ENCODE measurements at regions not wholly inside any gene's neighbourhood (a gene's known extent, or its start where the extent isn't known, plus 50 kb on each side); places are given as distances from the start of the nearest gene placed in this dataset.
"Not testable (repeated sequence)": the region's sequence is repeated elsewhere in the genome, so short reads cannot be mapped to it uniquely, and the experiment has no call there.

DNA sequence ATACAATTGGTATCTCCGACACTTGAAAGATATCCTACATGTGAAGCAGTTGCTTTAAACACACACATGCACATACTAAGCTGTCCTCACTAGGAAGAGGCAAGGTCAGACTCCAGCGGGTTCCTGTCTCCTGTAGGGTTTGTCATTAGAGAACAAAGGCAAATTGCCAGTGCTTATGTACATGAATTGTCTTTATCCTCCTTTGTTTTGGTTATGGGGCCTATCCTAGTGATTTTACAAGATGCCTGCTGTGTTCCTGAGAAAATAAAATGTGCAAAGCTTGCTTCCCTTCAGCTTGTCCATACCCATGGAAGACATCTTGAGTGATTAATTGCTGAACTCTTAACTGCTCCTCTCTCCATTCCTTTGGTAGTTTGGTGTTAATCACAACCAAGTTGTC lies 86.7 kb upstream of the SLC39A10 start:
- no peaks in the 10 kb centered on the region for H3K36me3 ChIP-seq (ENCODE audit: insufficient read depth, low read length)
- H3K27ac ChIP-seq (ENCODE audit: low read depth, low read length), result no peak overlapping the region
- no peak overlapping the region for H3K9ac ChIP-seq (ENCODE audit: low read depth, low read length)
- no peaks in the 10 kb centered on the region for H3K27me3 ChIP-seq (ENCODE audit: insufficient read depth, low read length)
- WGBS, result 86% methylated on average over 2 of the region's 2 CpGs
- H3K9me3 ChIP-seq (ENCODE audit: insufficient read depth, low read depth, low read length), result no peaks in the 10 kb centered on the region
- H3K4me1 ChIP-seq (ENCODE audit: insufficient read depth, low read length), result no peaks in the 10 kb centered on the region
- no peak overlapping the region for H3K4me3 ChIP-seq (ENCODE audit: low read length)

DNA sequence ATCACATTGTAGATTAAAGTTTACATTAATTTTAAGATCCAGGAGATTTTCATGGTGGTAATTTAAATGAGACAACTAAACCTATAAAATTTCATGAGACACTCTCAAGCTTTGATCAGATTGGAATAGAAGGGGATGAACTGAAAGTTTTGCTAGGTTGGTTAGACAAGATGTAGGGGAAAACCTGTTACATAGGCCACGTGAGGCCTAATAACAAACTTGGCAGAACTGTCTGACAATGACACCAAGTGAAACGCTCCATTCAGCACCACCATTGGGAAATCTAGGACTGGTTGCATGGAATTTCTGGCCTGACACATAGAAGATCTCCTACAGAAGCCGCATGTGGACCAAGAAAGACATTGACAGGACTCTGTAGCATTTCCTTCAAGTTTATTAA lies 87.8 kb upstream of the SLC39A10 start:
- Histone ChIP-seq H3K9ac (ENCODE audit: low read depth, low read length) (no peak overlapping the region), H3K27ac (ENCODE audit: low read depth, low read length) (no peak overlapping the region), H3K9me3 (ENCODE audit: insufficient read depth, low read depth, low read length) (no peaks in the 10 kb centered on the region), H3K36me3 (ENCODE audit: insufficient read depth, low read length) (no peaks in the 10 kb centered on the region), H3K4me3 (ENCODE audit: low read length) (no peak overlapping the region), H3K4me1 (ENCODE audit: insufficient read depth, low read length) (no peaks in the 10 kb centered on the region), H3K27me3 (ENCODE audit: insufficient read depth, low read length) (no peaks in the 10 kb centered on the region)
- WGBS, result 92% methylated on average over 3 of the region's 3 CpGs

DNA sequence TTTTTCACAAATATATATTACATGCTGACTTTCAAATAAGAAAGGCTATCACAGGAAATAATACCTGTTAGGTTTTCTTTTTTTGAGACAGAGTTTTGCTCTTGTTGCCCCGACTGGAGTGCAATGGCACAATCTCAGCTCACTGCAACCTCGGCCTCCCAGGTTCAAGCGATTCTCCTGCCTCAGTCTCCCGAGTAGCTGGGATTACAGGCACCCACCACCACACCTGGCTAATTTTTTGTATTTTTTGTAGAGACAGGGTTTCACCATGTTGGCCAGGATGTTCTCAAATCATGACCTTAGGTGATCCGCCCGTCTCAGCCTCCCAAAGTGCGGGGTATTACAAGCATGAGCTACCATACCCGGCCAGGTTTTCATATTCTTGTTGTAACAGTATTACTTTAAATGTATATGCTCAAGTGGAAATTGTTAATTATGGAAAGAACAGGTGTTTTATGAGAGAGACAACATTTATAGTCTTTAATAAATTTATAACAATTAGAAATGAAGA lies 92.3 kb upstream of the SLC39A10 start:
- not testable (repeated sequence) for H3K4me3 ChIP-seq (ENCODE audit: low read length); H3K27ac ChIP-seq (ENCODE audit: low read depth, low read length); H3K9ac ChIP-seq (ENCODE audit: low read depth, low read length); H3K9me3 ChIP-seq (ENCODE audit: insufficient read depth, low read depth, low read length); H3K4me1 ChIP-seq (ENCODE audit: insufficient read depth, low read length); H3K36me3 ChIP-seq (ENCODE audit: insufficient read depth, low read length); H3K27me3 ChIP-seq (ENCODE audit: insufficient read depth, low read length)
- WGBS, result 94% methylated on average over 7 of the region's 8 CpGs

DNA sequence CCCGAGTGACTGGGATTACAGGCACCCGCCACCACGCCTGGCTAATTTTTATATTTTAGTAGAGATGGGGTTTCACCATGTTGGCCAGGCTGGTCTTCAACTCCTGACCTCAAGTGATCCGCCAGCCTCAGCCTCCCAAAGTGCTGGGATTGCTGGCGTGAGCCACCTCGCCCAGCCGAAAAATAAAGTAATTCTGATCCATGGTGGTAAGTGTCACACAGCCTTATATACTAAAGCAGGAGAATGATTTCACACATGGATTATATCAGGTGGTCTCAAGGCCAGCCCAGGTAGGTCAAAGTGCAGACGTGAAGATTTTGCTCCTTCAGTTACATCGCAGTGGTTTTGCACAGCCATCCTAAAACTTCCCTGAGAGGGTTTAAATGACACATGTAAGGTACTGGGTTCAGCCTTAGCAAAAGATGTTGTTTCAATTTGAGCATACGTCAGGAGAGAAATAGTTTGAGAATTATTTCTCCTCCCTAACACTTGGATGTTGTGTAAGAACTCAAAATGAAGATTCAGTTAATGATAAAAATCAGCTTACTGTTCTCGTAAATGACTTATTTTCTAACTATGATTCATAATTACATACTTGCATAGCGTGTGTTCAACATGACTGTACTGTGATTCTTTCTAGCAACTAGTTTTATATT lies 93.0 kb upstream of the SLC39A10 start:
- no peaks in the 10 kb centered on the region for H3K27me3 ChIP-seq (ENCODE audit: insufficient read depth, low read length)
- WGBS, result 96% methylated on average over 12 of the region's 12 CpGs
- no peak overlapping the region for H3K4me3 ChIP-seq (ENCODE audit: low read length)
- no peak overlapping the region for H3K9ac ChIP-seq (ENCODE audit: low read depth, low read length)
- H3K9me3 ChIP-seq (ENCODE audit: insufficient read depth, low read depth, low read length), result no peaks in the 10 kb centered on the region
- H3K4me1 ChIP-seq (ENCODE audit: insufficient read depth, low read length), result peaks cover 10% of the 10 kb centered on the region; the same call in 1 of the 2 replicates
- no peaks in the 10 kb centered on the region for H3K36me3 ChIP-seq (ENCODE audit: insufficient read depth, low read length)
- H3K27ac ChIP-seq (ENCODE audit: low read depth, low read length), result no peak overlapping the region

DNA sequence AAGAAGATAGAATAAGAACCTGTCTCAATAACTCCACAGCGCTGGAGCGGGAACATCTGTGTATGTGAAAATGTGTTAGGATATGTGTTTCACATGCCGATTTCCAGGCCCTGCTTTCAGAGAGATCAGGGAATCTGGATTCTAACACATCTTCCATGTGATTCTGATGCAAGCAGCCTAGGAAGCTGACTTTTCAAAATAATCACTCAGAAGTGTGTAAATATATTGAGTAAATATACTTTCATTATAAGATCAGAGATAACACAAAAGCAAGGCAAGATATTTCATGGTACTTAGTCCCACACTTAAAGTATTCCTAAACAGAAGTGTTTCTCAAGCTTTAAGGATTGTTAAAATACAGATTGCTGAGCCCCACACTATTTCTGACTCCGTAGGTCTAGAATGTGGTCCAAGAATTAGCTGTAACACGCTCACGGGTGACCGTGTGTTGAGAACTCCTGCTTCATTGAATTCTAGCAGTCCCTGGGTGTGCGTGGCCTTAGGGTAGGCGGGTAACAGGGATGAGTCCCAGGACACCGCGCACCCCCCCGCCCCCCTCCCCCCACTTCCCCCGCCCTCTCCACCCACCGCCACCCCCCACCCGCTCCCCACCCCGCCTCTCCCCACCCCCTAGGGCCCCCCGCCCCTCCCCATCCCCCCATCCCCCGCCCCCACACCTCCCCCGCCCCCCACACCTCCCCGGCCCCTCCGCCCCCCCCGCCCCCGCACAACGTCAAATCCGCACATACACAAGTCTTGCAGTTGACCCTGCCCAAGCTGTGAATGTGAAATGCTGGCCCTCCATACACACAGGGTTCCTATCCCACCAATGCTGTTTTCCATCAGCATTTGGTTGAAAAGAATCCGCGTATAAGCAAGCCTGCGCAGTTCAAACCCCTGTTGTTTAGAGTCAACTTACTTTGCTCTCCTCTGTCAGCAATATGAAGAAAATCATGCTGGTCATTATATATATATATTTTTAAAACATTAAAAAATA lies 94.2 kb upstream of the SLC39A10 start:
- no peak overlapping the region for H3K27ac ChIP-seq (ENCODE audit: low read depth, low read length)
- no peaks in the 10 kb centered on the region for H3K9me3 ChIP-seq (ENCODE audit: insufficient read depth, low read depth, low read length)
- 94% methylated on average over 15 of the region's 28 CpGs for WGBS
- no peaks in the 10 kb centered on the region for H3K36me3 ChIP-seq (ENCODE audit: insufficient read depth, low read length)
- H3K9ac ChIP-seq (ENCODE audit: low read depth, low read length), result no peak overlapping the region
- H3K27me3 ChIP-seq (ENCODE audit: insufficient read depth, low read length), result no peaks in the 10 kb centered on the region
- H3K4me3 ChIP-seq (ENCODE audit: low read length), result no peak overlapping the region
- peaks cover 10% of the 10 kb centered on the region; the same call in 1 of the 2 replicates for H3K4me1 ChIP-seq (ENCODE audit: insufficient read depth, low read length)

DNA sequence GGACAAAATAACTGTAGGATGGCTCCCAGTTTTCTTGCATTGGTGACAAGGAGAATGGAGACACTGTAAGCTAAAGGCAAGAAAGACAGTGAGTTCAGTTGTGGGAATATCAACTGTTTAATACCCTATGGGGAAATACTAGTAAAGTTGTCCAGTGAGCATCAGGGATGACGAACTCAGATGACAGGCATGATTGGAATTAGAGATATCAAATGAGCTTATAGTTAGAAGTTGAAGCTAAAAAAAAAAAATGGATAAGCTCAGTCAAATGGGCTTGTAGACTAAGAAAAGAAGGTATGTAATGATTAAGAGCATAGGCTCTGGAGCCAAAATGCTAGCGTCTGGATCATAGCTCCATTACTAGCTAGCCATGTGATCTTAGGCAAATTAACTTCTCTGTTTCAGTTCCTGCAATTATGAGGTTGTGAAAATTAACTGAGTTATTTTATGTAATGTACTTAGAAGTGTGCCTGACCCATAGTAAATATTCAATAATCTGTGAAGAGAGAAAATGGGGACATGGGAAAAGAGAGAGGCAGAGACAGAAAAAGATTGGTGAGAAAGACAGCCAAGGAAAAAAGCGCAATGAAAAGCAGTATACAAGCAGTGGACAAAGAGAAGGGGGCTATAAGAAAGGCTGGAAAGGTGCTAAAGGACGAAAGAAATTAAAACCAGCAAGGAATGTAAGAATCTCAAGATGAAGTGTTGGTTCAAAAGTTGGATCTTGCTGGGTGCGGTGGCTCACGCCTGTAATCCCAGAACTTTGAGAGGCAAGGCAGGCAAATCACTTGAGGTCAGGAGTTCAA lies 95.7 kb upstream of the SLC39A10 start:
- H3K4me1 ChIP-seq (ENCODE audit: insufficient read depth, low read length), result peaks cover 10% of the 10 kb centered on the region; the same call in 1 of the 2 replicates
- no peak overlapping the region for H3K27ac ChIP-seq (ENCODE audit: low read depth, low read length)
- 91% methylated on average over 6 of the region's 6 CpGs for WGBS

DNA sequence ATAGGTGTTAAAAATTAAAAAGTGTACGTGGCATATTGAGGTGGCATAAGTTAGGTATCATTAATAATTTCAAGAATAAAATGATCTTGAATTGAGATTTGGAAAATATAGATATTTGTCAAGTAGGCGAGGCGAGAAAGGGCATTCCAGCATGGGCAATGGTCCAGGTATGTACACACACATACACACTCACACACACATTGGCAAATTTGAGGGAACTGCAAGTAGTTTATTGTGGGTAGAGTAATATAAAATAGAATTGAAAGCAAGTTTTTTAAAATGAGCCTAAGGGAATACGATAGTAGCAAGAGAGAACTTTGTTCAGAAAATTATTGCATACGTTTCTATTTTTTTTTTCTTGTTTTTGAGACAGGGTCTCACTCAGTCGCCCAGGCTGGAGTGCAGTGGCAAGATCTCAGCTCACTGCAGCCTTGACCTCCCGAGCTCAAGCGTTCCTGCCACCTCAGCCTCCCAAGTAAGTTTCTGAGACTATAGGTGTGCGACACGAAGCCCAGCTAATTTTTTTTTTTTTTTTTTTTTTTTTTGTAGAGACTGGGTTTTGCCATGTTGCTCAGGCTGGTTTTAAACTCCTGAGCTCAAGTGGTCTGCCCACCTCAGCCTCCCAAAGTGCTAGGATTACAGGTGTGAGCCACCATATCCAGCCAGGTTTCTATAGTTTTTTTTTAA lies 96.7 kb upstream of the SLC39A10 start:
- no peak overlapping the region for H3K27ac ChIP-seq (ENCODE audit: low read depth, low read length)
- no peaks in the 10 kb centered on the region for H3K9me3 ChIP-seq (ENCODE audit: insufficient read depth, low read depth, low read length)
- no peaks in the 10 kb centered on the region for H3K36me3 ChIP-seq (ENCODE audit: insufficient read depth, low read length)
- H3K27me3 ChIP-seq (ENCODE audit: insufficient read depth, low read length), result no peaks in the 10 kb centered on the region
- H3K4me3 ChIP-seq (ENCODE audit: low read length), result no peak overlapping the region
- WGBS, result 87% methylated on average over 9 of the region's 10 CpGs
- H3K4me1 ChIP-seq (ENCODE audit: insufficient read depth, low read length), result peaks cover 10% of the 10 kb centered on the region; the same call in 1 of the 2 replicates
- H3K9ac ChIP-seq (ENCODE audit: low read depth, low read length), result no peak overlapping the region

More for the DNA sequence above, 95.7 kb upstream of the SLC39A10 start:
- Histone ChIP-seq H3K9ac (ENCODE audit: low read depth, low read length) (no peak overlapping the region), H3K9me3 (ENCODE audit: insufficient read depth, low read depth, low read length) (no peaks in the 10 kb centered on the region), H3K36me3 (ENCODE audit: insufficient read depth, low read length) (no peaks in the 10 kb centered on the region), H3K4me3 (ENCODE audit: low read length) (no peak overlapping the region), H3K27me3 (ENCODE audit: insufficient read depth, low read length) (no peaks in the 10 kb centered on the region)

DNA sequence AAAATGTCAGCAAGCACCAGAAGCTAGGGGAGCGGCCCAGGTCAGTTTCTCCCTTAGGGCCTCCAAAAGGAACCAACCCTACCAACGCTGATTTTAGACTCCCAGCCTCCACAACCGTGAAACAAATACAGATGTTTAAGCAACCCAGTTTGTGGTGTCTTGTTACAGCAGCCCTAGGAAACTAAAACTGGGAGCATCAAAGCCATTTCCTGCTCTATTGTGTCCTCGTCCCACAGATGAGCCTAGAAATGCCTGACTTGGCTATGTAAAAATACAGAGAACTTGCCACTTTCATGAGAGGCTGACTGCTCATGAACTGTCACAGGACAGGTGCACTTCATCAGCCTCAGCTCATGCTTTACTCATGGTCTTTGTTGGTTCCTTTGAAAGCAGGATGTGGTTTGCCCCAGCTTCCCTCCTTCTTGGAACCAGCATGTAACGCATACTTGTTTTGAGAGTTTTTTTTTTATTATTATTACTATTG lies 97.6 kb upstream of the SLC39A10 start:
- H3K4me1 ChIP-seq (ENCODE audit: insufficient read depth, low read length), result peaks cover 10% of the 10 kb centered on the region; the same call in 1 of the 2 replicates
- H3K36me3 ChIP-seq (ENCODE audit: insufficient read depth, low read length), result no peaks in the 10 kb centered on the region
- WGBS, result 52% methylated on average over 4 of the region's 5 CpGs
- no peaks in the 10 kb centered on the region for H3K9me3 ChIP-seq (ENCODE audit: insufficient read depth, low read depth, low read length)
- H3K27ac ChIP-seq (ENCODE audit: low read depth, low read length), result no peak overlapping the region
- no peak overlapping the region for H3K9ac ChIP-seq (ENCODE audit: low read depth, low read length)
- no peaks in the 10 kb centered on the region for H3K27me3 ChIP-seq (ENCODE audit: insufficient read depth, low read length)
- no peak overlapping the region for H3K4me3 ChIP-seq (ENCODE audit: low read length)

DNA sequence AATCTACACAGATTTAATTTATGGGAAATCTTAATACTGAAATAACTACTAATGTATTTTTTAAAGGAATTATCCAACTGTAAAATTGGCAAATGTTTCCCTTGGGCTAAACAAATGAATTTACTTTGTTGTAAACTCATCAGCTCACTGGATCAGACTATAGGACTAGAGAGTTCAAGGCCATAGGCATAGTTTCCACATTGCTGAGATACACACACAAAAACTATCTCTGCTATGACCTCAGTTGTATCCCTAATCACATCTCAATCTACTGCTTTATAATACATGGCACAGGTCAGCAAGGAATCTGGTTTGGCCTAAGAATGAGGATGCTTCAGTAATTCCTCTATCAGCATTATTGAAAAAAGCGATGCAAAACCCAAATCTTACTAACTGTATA lies 101.1 kb upstream of the SLC39A10 start:
- 0 out of 2 replicates have a peak, but pooled peaks cover 6% of the 10 kb centered on the region for H3K4me1 ChIP-seq (ENCODE audit: insufficient read depth, low read length)
- H3K36me3 ChIP-seq (ENCODE audit: insufficient read depth, low read length), result no peaks in the 10 kb centered on the region
- no peaks in the 10 kb centered on the region for H3K27me3 ChIP-seq (ENCODE audit: insufficient read depth, low read length)
- H3K27ac ChIP-seq (ENCODE audit: low read depth, low read length), result no peak overlapping the region
- WGBS, result 100% methylated on average over 1 of the region's 1 CpG
- no peak overlapping the region for H3K9ac ChIP-seq (ENCODE audit: low read depth, low read length)
- H3K9me3 ChIP-seq (ENCODE audit: insufficient read depth, low read depth, low read length), result no peaks in the 10 kb centered on the region
- no peak overlapping the region for H3K4me3 ChIP-seq (ENCODE audit: low read length)

DNA sequence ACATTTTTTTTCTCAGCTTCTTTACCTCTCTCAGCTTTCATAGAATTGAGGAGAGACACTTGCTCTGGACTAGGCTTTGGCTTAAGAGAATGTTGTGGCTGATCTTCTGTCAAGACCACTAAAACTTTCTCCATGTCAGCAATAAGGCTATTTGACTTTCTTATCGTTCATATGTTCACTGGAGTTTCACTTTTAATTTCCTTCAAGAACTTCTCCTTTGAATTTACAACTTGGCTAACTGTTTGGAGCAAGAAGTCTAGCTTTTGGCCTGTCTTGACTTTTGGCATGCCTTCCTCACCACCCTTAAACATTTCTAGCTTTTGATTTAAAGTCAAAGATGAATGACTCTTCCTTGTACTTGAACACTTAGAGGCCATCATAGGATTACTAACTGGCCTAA lies 104.4 kb upstream of the SLC39A10 start:
- no peak overlapping the region for H3K27ac ChIP-seq (ENCODE audit: low read depth, low read length)
- no peaks in the 10 kb centered on the region for H3K9me3 ChIP-seq (ENCODE audit: insufficient read depth, low read depth, low read length)
- no peaks in the 10 kb centered on the region for H3K4me1 ChIP-seq (ENCODE audit: insufficient read depth, low read length)
- no peak overlapping the region for H3K9ac ChIP-seq (ENCODE audit: low read depth, low read length)
- H3K27me3 ChIP-seq (ENCODE audit: insufficient read depth, low read length), result no peaks in the 10 kb centered on the region
- no peak overlapping the region for H3K4me3 ChIP-seq (ENCODE audit: low read length)
- 97% methylated on average over 1 of the region's 1 CpG for WGBS
- H3K36me3 ChIP-seq (ENCODE audit: insufficient read depth, low read length), result no peaks in the 10 kb centered on the region
